Activated T-cell treated with anti-CD3 and anti-CD28 coated beads, Interleukin-2, amount 50 U/mL, for 1 hour (primary cell): ENCODE measurements at regions not wholly inside any gene's neighbourhood (a gene's known extent, or its start where the extent isn't known, plus 50 kb on each side); places are given as distances from the start of the nearest gene placed in this dataset.

Experiments
- DNase-seq: peaks from one replicate; pipeline ENCODE4 v3.0.0-alpha.2; 2020

GRCh38 chr22:27439131-27439530 is 362.4 kb downstream of the MN1 start:
- DNase-seq: no peak

- DNase-seq: no peak
Measured at GRCh38 chr22:27440304-27440865, 361.2 kb downstream of the MN1 start.

GRCh38 chr22:27441706-27442475 is 359.7 kb downstream of the MN1 start:
- DNase-seq: no peak

GRCh38 chr22:27443306-27443705 is 358.2 kb downstream of the MN1 start:
- no peak for DNase-seq

- no peak for DNase-seq
Measured at GRCh38 chr22:27445881-27446280, 355.7 kb downstream of the MN1 start.

- no peak for DNase-seq
Measured at GRCh38 chr22:27447289-27447688, 354.3 kb downstream of the MN1 start.

- no peak for DNase-seq
Measured at GRCh38 chr22:27450448-27450847, 351.1 kb downstream of the MN1 start.

- DNase-seq: no peak
Measured at GRCh38 chr22:27452245-27452644, 349.3 kb downstream of the MN1 start.

- no peak for DNase-seq
Measured at GRCh38 chr22:27452922-27453321, 348.6 kb downstream of the MN1 start.

- DNase-seq: no peak
Measured at GRCh38 chr22:27453725-27454124, 347.8 kb downstream of the MN1 start.

GRCh38 chr22:27454807-27455450 is 346.6 kb downstream of the MN1 start:
- no peak for DNase-seq

- no peak for DNase-seq
Measured at GRCh38 chr22:27455526-27455925, 346.0 kb downstream of the MN1 start.

- no peak for DNase-seq
Measured at GRCh38 chr22:27456696-27457503, 344.7 kb downstream of the MN1 start.

- DNase-seq: no peak
Measured at GRCh38 chr22:27459999-27460398, 341.6 kb downstream of the MN1 start.

- DNase-seq: no peak
Measured at GRCh38 chr22:27460591-27461347, 340.8 kb downstream of the MN1 start.

GRCh38 chr22:27461470-27461869 is 340.1 kb downstream of the MN1 start:
- DNase-seq: no peak

- no peak for DNase-seq
Measured at GRCh38 chr22:27462190-27462589, 339.4 kb downstream of the MN1 start.

- DNase-seq: no peak
Measured at GRCh38 chr22:27463121-27463660, 338.4 kb downstream of the MN1 start.

GRCh38 chr22:27466229-27466628 is 335.3 kb downstream of the MN1 start:
- no peak for DNase-seq

- no peak for DNase-seq
Measured at GRCh38 chr22:27466778-27467438, 334.6 kb downstream of the MN1 start.

GRCh38 chr22:27467711-27468110 is 333.8 kb downstream of the MN1 start:
- no peak for DNase-seq

GRCh38 chr22:27468712-27469111 is 332.8 kb downstream of the MN1 start:
- DNase-seq: no peak
